Choroid plexus epithelial cell (primary cell): ENCODE measurements at regions not wholly inside any gene's neighbourhood (a gene's known extent, or its start where the extent isn't known, plus 50 kb on each side); places are given as distances from the start of the nearest gene placed in this dataset.

Experiments
- DNase-seq: peaks from one replicate; pipeline ENCODE4 v3.0.0-alpha.2; 2010; ENCODE audit warnings: low read depth
- H3K4me3 ChIP-seq: 2 replicates; pipeline ENCODE4 v1.5.1; 2011; ENCODE audit warnings: low read depth, mild to moderate bottlenecking, control low read depth, low read length, moderate library complexity
- TF ChIP-seq, protein P1 (sequence below): conservative IDR thresholded peaks from 2 replicates; pipeline ENCODE4 v1.5.1; 2011; ENCODE audit warnings: low read depth, mild to moderate bottlenecking, control low read depth, inconsistent platforms, low read length, moderate library complexity

DNA sequence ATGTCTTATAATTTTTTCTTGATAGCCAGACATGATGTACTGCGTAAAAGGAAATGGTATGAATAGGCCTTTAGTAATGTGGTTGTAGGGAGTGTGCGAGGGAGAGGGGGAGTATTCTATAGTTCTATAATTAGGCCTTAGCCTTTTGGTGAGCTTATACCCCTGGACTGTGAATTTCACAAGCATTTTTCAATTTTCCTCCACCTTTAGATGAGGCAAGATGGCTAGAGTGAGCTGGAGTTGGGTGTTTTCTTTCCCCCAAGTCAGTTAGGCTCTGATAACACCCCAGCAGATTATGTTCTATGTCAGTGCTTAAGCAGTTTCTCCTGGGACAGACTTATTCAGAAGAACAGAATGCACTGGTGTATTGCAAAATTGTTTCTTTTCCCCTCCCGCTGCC lies 210.2 kb upstream of the NPY2R start:
- TF ChIP-seq, protein P1, sequence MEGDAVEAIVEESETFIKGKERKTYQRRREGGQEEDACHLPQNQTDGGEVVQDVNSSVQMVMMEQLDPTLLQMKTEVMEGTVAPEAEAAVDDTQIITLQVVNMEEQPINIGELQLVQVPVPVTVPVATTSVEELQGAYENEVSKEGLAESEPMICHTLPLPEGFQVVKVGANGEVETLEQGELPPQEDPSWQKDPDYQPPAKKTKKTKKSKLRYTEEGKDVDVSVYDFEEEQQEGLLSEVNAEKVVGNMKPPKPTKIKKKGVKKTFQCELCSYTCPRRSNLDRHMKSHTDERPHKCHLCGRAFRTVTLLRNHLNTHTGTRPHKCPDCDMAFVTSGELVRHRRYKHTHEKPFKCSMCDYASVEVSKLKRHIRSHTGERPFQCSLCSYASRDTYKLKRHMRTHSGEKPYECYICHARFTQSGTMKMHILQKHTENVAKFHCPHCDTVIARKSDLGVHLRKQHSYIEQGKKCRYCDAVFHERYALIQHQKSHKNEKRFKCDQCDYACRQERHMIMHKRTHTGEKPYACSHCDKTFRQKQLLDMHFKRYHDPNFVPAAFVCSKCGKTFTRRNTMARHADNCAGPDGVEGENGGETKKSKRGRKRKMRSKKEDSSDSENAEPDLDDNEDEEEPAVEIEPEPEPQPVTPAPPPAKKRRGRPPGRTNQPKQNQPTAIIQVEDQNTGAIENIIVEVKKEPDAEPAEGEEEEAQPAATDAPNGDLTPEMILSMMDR = no peak
- peak; percentile 54 for DNase-seq

GRCh38 chr4:154998773-154999172 lies 209.7 kb upstream of the NPY2R start:
- no peak overlapping the region for H3K4me3 ChIP-seq
- DNase-seq = no peak
- TF ChIP-seq, protein P1 = no peak

More for the DNA sequence above, 210.2 kb upstream of the NPY2R start:
- H3K4me3 ChIP-seq = no peak overlapping the region

GRCh38 chr4:154999950-155000578 lies 208.4 kb upstream of the NPY2R start:
- TF ChIP-seq, protein P1 = no peak
- H3K4me3 ChIP-seq = no peak overlapping the region

GRCh38 chr4:155001251-155001650 lies 207.2 kb upstream of the NPY2R start:
- DNase-seq = no peak
- H3K4me3 ChIP-seq = no peak overlapping the region
- TF ChIP-seq, protein P1 = no peak

More at GRCh38 chr4:154999950-155000578, 208.4 kb upstream of the NPY2R start:
- no peak for DNase-seq

DNA sequence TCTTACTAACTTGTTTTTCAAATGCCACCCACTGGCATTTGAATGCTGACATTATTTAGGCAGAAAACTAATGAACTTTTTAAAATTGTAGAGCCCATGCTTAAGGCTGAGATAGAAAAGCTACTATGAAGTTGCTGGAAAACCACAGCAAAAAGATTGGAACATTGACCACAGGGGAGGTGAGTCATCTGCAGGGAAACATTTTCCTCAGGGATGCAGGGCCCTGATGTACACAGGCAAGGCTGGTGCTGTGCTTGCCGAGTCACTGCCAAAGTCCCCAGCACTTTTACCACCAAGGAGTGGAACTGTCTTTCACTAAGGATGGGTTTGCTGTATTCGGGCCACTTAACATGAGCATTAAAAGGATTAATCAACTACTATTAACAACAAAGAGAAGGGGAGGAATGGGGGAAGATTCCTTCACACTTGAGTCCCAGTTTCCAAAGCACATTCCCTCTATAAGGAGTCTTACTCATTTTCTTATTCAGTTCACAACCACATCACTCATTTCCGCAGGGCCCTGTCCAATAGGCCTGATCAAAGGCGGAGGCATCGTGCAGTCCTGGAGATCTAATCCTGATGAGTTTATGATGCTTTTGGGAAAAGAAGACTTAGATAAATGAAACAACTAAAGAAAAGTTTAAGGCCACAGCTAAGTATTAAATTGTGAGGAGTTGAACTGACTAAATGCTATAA lies 202.9 kb upstream of the NPY2R start:
- TF ChIP-seq, protein P1 = no peak
- H3K4me3 ChIP-seq = no peak overlapping the region
- peak; percentile 18 for DNase-seq

GRCh38 chr4:155007660-155008176 lies 200.7 kb upstream of the NPY2R start:
- TF ChIP-seq, protein P1 = no peak
- peak; percentile 30 for DNase-seq

More at GRCh38 chr4:155007660-155008176, 200.7 kb upstream of the NPY2R start:
- H3K4me3 ChIP-seq = no peak overlapping the region
